ENCODE measurements at regions not wholly inside any gene's neighbourhood (a gene's known extent, or its start where the extent isn't known, plus 50 kb on each side); places are given as distances from the start of the nearest gene placed in this dataset.
"Not testable (repeated sequence)": the region's sequence is repeated elsewhere in the genome, so short reads cannot be mapped to it uniquely, and the experiment has no call there.

DNA sequence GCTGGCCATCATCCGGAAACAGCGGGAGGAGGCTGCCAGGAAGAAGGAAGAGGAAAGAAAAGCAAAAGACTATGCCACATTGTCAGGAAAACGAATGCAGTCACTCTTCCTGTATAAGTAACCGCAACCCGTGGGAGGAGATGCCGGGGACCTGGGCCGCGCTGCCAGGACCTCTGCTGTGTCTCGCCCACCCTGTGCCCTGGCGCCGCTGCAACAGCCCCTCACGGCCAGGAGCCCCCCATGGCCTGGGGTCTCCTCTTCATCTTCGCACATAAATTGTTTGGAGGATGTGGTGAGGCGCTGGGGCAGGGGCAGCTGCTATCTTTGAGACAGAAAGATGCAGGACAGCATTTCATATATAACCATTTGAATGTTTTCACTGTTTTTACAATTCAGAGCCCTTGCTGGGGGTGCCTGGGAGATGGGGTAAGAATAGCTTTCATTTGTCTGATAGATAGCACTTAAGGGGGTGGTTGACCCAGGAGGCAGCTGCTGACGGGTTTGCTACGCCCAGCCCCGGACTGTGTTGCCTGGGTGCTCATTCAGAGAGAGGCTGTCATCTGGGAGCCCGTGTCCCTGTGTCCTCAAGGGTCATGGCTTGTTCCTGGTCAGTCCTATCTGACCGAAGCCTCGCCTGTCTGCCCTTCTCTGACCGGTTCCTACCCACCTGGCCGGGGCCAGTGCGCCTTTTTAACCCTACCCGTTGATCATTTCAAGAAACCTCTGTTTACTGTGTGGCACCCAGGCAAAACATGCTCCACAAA, 1067.7 kb upstream of the COX7C start:
- no peak for DNase-seq

GRCh38 chr5:85556464-85556863, 1061.3 kb upstream of the COX7C start:
- DNase-seq: no peak

DNA sequence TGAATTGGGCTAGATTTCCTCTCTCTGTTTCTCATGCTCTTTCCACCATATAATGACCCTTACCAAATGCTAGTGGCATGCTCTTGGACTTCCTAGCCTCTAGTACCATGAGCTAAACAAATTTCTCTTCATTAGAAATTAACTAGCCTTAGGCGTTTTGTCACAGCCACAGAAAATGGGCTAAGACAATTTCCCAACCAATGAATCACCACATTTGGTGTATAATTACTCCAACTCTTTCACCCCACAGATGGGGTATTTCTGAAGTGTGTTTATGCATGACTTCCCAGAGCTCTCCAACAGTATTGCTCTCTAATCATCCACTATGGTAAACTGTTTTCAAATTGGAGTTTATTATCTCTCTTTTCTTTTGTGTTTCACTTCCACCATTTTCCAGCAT, 1041.1 kb upstream of the COX7C start:
- no peak for DNase-seq

DNA sequence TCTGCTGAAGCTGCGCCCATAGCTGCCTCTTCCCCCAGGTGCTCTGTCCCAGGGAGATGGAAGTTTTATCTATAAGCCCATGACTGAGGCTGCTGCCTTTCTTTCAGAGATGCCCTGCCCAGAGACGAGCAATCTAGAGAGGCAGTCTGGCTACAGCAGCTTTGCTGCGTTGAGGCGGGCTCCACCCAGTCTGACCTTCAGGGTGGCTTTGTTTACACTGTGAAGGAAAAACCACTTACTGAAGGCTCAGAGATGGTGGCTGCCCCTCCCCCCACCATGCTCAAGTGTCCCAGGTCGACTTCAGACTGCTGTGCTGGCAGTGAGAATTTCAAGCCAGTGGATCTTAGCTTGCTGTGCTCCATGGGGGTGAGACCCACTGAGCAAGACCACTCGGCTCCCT, 1029.9 kb upstream of the COX7C start:
- DNase-seq: not testable (repeated sequence)

- not testable (repeated sequence) for DNase-seq
Measured at GRCh38 chr5:85588268-85588667, 1029.5 kb upstream of the COX7C start.

DNA sequence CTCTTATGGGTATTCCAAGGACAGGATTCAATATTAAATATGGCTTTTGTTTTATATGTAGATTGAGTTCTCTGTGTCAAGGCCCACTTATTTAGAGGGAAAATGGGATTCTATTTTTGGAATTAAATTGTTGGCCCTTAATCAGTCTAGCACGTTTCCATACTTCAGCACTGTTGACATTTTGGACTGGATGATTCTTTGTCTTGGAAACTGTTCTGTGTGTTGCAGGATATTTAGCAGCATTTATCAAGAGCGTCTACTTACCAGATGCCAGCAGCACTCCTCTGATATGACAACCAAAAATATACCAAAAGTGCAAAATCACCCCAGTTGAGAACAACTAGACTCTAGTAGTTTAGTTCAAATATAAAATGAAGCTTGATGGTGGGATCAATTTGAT, 1027.0 kb upstream of the COX7C start:
- DNase-seq: no peak

DNA sequence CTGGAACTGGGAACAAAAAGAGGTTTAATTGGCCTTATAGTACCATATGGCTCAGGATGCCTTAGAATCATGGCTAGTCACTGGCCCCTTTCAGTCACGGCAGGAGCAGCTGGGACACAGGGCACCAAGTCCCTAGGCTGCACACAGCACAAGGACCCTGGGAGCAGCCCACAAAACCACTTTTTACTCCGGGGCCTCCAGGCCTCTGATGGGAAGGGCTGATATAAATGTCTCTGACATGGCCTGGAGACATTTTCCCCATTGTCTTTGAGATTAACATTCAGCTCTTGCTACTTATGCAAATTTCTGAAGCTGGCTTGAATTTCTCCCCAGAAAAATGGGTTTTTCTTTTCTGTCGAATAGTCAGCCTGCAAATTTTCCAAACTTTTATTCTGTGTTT, 1026.4 kb upstream of the COX7C start:
- peak; percentile 3 for DNase-seq

DNA sequence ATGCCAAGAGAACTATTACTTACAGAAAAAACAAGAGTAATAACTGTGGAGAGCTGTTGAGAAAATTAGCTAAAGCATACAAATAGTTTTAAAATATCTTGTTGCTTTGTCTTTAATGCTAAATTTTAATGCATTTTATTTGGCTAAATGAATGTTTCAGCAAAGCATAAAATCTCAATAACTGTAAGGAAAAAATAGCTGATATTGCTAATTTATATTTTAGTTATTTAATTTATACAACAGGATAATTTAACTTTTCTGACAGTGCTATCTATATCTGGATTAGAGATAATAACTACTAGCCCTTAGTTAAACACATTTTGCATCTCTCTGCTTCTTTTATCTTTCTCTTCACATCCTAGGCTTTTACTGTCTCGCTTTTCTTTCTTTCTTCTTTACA, 1014.9 kb upstream of the COX7C start:
- DNase-seq: no peak

DNA sequence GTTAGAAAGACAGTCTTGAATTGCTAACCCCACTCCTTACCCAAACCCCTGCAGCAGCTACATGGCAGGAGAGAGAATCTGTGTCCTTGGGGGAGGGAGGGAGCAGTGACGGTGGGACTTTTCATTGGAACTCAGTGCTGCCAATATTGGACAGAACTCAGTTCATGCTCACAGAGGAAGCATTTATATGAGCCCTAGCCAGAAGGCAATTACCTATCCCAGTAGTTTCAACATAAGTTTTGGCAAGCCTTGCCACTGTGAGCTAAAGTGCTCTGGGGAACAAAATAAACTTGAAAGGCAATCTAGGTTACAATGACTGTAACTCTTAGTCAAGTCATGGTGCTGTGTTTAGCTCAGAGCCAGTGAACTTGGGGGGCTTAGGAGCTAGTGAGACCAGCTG, 1013.4 kb upstream of the COX7C start:
- no peak for DNase-seq

- no peak for DNase-seq
Measured at GRCh38 chr5:85604786-85605185, 1013.0 kb upstream of the COX7C start.

DNA sequence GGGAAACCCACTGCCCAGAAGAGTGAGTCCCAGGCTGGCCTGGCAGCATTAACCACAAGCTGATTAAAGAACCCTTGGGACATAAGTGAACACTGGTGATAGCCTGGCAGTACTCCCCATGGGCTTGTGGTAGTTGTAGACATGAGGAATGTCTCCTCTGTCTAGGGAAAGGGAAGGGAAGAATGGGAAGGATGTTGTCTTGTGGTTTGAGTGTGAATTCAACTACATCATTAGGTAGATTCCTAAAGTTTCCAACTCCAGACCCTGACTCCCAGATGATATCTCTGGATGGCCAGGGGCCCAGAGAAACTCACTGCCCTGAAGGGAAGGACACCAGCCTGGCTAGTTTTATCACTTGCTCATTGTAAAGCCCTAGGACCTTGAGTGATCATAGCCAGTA, 1012.4 kb upstream of the COX7C start:
- DNase-seq: no peak

- no peak for DNase-seq
Measured at GRCh38 chr5:85614489-85614888, 1003.3 kb upstream of the COX7C start.

- no peak for DNase-seq
Measured at GRCh38 chr5:85621668-85622067, 996.1 kb upstream of the COX7C start.

DNA sequence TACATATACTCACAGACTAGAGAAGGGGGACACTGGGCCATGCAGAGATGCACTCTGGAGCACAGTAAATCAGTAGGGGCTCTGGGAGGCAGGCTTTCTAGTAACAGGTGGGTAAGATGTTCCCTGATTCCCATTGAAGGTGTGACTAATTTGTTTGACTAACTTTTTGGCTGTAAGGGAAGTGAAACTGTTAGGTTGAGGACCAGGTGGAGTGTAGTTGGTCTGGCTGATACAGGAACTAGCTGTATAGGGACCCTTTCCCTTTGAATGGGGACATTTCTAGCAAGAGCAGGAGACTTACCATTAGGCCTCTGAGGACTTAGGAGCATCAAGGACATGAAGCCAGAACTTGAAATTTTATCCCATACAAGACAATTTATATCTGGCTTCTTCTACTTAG, 989.6 kb upstream of the COX7C start:
- no peak for DNase-seq

DNA sequence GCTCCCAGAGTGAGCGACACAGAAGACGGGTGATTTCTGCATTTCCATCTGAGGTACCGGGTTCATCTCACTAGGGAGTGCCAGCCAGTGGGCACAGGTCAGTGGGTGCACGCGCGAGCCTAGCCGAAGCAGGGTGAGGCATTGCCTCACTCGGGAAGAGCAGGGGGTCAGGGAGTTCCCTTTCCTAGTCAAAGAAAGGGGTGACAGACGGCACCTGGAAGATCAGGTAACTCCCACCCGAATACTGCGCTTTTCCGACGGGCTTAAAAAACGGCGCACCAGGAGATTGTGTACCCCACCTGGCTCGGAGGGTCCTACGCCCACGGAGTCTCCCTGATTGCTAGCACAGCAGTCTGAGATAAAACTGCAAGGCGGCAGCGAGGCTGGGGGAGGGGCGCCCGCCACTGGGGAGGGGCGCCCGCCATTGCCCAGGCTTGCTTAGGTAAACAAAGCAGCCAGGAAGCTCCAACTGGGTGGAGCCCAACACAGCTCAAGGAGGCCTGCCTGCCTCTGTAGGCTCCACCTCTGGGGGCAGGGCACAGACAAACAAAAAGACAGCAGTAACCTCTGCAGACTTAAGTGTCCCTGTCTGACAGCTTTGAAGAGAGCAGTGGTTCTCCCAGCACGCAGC, 979.1 kb upstream of the COX7C start:
- DNase-seq: not testable (repeated sequence)

DNA sequence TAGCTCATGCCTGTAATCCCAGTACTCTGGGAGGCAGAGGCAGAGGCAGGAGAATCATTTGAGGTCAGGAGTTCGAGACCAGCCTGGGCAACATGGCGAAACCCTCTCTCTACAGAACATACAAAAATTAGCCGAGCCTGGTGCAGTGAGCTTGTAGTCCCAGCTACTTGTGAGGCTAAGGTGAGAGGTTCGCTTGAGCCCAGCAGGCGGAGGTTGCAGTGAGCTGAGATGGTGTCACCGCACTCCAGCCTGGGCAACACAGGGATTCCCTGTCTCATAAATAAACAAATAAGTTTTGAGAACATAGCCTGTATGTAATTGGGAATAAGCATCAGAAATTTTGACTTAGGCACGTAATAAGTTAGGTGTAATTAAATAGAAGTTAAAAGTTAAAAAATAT, 971.7 kb upstream of the COX7C start:
- DNase-seq: no peak

DNA sequence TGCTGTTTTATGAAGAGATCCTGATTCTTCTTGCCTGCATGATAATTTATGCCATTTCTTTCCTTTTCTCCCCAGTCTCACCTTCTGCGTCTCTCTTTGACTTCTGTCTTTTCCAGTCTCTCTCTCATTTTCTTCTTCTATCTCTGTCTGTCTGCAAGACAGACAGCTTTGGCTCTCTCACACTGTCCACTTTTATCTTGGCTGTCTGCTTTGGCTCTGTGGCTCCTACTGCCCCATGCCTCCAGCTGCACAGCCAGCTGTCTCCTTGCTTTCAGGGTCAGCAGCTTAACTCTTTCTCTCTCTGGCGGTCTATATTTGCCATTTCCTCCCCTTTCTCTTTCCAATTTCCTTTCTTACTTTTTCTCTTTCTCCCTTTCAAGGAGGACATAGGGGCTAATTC, 971.1 kb upstream of the COX7C start:
- DNase-seq: no peak

GRCh38 chr5:85647349-85648127, 970.2 kb upstream of the COX7C start:
- DNase-seq: no peak

- DNase-seq: no peak
Measured at GRCh38 chr5:85648495-85648894, 969.2 kb upstream of the COX7C start.

DNA sequence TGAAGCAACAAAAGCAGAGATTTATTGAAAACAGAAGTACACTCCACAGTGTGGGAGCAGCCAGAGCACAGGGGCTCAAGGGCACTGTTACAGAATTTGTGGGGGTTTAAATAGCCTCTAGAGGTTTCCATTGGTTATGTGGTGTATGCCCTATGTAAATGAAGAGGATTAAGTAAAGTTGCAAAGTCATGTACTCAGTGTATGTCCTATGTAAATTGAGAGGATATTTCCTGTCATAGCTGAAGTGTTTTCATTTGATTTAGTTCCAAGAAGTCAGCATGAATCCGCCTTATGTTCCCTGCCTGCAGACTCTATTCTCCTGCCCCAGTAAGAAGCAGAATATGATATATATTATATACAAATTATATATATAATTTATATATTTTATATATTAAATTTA, 966.0 kb upstream of the COX7C start:
- DNase-seq: no peak

- not testable (repeated sequence) for DNase-seq
Measured at GRCh38 chr5:85654144-85654543, 963.6 kb upstream of the COX7C start.

GRCh38 chr5:85656050-85656449, 961.7 kb upstream of the COX7C start:
- DNase-seq: no peak

- not testable (repeated sequence) for DNase-seq
Measured at GRCh38 chr5:85657328-85657727, 960.4 kb upstream of the COX7C start.

All from OCI-M1 (cell line).